22Rv1 (cell line): ENCODE measurements at regions not wholly inside any gene's neighbourhood (a gene's known extent, or its start where the extent isn't known, plus 50 kb on each side); places are given as distances from the start of the nearest gene placed in this dataset.

ENCODE experiments used
- ZFX ChIP-seq: fragments of 450-650 bp; IDR thresholded peaks from 2 replicates; pipeline ENCODE4 v1.6.1; 2017; ENCODE audit warnings: antibody characterized with exemption, borderline replicate concordance
- TF ChIP-seq, protein P1 (sequence below): fragments of 450-650 bp; IDR thresholded peaks from 2 replicates; pipeline ENCODE4 v1.5.1; 2017; ENCODE audit warnings: mild to moderate bottlenecking

DNA sequence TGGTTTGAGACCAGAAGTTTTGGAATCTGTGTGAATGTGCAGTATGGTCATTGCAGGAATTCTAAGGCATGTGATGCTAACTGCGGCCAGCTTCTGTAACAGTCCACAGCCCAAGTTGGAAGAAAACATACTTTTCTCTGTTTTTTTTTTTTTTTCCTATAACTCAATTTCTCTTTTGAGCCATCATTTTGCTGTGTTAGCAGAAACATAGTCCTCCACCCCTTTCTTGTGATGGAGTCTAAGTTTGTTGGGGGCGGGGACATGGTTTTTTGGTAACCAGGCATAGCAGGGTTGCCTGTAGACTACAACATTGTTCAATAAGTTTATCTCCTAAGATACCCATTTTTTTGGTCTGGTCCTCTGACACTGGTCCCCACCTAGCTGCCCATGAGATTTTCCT lies 223.2 kb upstream of the ONECUT1 start:
- TF ChIP-seq, protein P1, sequence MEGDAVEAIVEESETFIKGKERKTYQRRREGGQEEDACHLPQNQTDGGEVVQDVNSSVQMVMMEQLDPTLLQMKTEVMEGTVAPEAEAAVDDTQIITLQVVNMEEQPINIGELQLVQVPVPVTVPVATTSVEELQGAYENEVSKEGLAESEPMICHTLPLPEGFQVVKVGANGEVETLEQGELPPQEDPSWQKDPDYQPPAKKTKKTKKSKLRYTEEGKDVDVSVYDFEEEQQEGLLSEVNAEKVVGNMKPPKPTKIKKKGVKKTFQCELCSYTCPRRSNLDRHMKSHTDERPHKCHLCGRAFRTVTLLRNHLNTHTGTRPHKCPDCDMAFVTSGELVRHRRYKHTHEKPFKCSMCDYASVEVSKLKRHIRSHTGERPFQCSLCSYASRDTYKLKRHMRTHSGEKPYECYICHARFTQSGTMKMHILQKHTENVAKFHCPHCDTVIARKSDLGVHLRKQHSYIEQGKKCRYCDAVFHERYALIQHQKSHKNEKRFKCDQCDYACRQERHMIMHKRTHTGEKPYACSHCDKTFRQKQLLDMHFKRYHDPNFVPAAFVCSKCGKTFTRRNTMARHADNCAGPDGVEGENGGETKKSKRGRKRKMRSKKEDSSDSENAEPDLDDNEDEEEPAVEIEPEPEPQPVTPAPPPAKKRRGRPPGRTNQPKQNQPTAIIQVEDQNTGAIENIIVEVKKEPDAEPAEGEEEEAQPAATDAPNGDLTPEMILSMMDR: no peak
- no peak for TF ChIP-seq ZFX
